HEK293T (cell line): ENCODE measurements at regions not wholly inside any gene's neighbourhood (a gene's known extent, or its start where the extent isn't known, plus 50 kb on each side); places are given as distances from the start of the nearest gene placed in this dataset.

ENCODE experiments used
- BHLHE40 ChIP-seq: fragments of 450-650 bp; IDR thresholded peaks from 2 replicates; pipeline ENCODE4 v1.6.1; 2016; ENCODE audit warnings: mild to moderate bottlenecking, moderate library complexity, borderline replicate concordance
- ELF4 ChIP-seq: fragments of 450-650 bp; IDR thresholded peaks from 2 replicates; pipeline ENCODE4 v1.6.1; 2017; ENCODE audit warnings: antibody characterized with exemption
- FOXK2 ChIP-seq: fragments of 450-650 bp; IDR thresholded peaks from 2 replicates; pipeline ENCODE4 v1.6.1; 2016; ENCODE audit warnings: mild to moderate bottlenecking
- FOXM1 ChIP-seq: fragments of 450-650 bp; IDR thresholded peaks from 2 replicates; pipeline ENCODE4 v1.6.1; 2017; ENCODE audit warnings: mild to moderate bottlenecking, borderline replicate concordance
- L3MBTL2 ChIP-seq: fragments of 450-650 bp; conservative IDR thresholded peaks from 2 replicates; pipeline ENCODE4 v1.6.1; 2016; ENCODE audit warnings: mild to moderate bottlenecking
- NFRKB ChIP-seq: fragments of 450-650 bp; IDR thresholded peaks from 2 replicates; pipeline ENCODE4 v1.6.1; 2016; ENCODE audit warnings: mild to moderate bottlenecking, moderate library complexity
- SP1 ChIP-seq: fragments of 450-650 bp; IDR thresholded peaks from 2 replicates; pipeline ENCODE4 v1.6.1; 2017
- SUZ12 ChIP-seq: fragments of 450-650 bp; IDR thresholded peaks from 2 replicates; pipeline ENCODE4 v1.6.1; 2016; ENCODE audit warnings: mild to moderate bottlenecking
- TARDBP ChIP-seq: fragments of 450-650 bp; IDR thresholded peaks from 2 replicates; pipeline ENCODE4 v1.6.1; 2016
- TF ChIP-seq, protein P1 (sequence below): fragments of 450-650 bp; IDR thresholded peaks from 2 replicates; pipeline ENCODE4 v1.6.1; 2016

DNA sequence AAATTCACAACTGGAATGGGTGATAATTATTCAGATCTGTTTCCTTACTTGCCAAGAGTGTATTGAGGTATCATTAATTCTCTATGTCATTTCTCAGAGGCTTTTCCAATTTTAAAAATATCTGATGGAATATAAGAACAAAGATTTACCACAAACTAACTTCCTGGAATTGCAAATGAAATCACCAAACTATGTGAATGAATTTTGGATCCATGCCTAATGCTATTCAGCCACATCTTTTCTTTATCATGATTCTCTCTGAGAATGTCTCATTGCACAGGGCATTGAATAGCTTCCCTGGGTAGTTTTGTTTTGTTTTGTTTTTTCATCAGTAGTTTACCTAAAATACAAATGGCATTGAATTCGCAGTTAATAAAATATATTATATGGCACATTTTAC is 146.9 kb upstream of the FBN2 start:
- TF ChIP-seq BHLHE40 (no peak), TARDBP (no peak), SP1 (no peak), NFRKB (no peak), FOXM1 (no peak), ELF4 (no peak), FOXK2 (no peak), SUZ12 (no peak), L3MBTL2 (no peak)
- TF ChIP-seq, protein P1, sequence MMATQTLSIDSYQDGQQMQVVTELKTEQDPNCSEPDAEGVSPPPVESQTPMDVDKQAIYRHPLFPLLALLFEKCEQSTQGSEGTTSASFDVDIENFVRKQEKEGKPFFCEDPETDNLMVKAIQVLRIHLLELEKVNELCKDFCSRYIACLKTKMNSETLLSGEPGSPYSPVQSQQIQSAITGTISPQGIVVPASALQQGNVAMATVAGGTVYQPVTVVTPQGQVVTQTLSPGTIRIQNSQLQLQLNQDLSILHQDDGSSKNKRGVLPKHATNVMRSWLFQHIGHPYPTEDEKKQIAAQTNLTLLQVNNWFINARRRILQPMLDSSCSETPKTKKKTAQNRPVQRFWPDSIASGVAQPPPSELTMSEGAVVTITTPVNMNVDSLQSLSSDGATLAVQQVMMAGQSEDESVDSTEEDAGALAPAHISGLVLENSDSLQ = no peak
